Glutamatergic neuron (in vitro differentiated cells): ENCODE measurements at regions not wholly inside any gene's neighbourhood (a gene's known extent, or its start where the extent isn't known, plus 50 kb on each side); places are given as distances from the start of the nearest gene placed in this dataset.
"Not testable (repeated sequence)": the region's sequence is repeated elsewhere in the genome, so short reads cannot be mapped to it uniquely, and the experiment has no call there.

Experiments
- DNase-seq: peaks from one replicate; pipeline ENCODE4 v3.0.0; 2022
- H3K27ac Mint-ChIP-seq: one replicate; pipeline ENCODE4 v1.8.0; 2020; ENCODE audit warnings: mild to moderate bottlenecking, mixed read lengths, inconsistent platforms; ENCODE audit not compliant: unreplicated experiment
- H3K27me3 Mint-ChIP-seq: one replicate; pipeline ENCODE4 v1.8.0; 2020; ENCODE audit warnings: mild to moderate bottlenecking, moderate library complexity, mixed read lengths, inconsistent platforms; ENCODE audit not compliant: unreplicated experiment
- H3K36me3 Mint-ChIP-seq: one replicate; pipeline ENCODE4 v1.8.0; 2020; ENCODE audit warnings: mild to moderate bottlenecking, mixed read lengths, inconsistent platforms; ENCODE audit not compliant: unreplicated experiment
- H3K4me1 Mint-ChIP-seq: one replicate; pipeline ENCODE4 v1.8.0; 2020; ENCODE audit warnings: mild to moderate bottlenecking, low read depth, mixed read lengths, inconsistent platforms; ENCODE audit not compliant: unreplicated experiment
- H3K4me3 Mint-ChIP-seq: one replicate; pipeline ENCODE4 v1.8.0; 2020; ENCODE audit warnings: mild to moderate bottlenecking, mixed read lengths, inconsistent platforms; ENCODE audit not compliant: unreplicated experiment
- H3K9me3 Mint-ChIP-seq: one replicate; pipeline ENCODE4 v1.8.0; 2020; ENCODE audit warnings: mild to moderate bottlenecking, moderate library complexity, mixed read lengths, inconsistent platforms; ENCODE audit not compliant: unreplicated experiment
- CTCF ChIP-seq: fragments of 200-600 bp; sonication (generic); IDR thresholded peaks from one replicate; pipeline ENCODE4 v1.5.0; 2021; ENCODE audit not compliant: partially characterized antibody, unreplicated experiment

- DNase-seq: no peak
- H3K36me3 Mint-ChIP-seq: no peaks in the 10 kb centered on the region
- no peaks in the 10 kb centered on the region for H3K4me1 Mint-ChIP-seq
- H3K27me3 Mint-ChIP-seq: no peaks in the 10 kb centered on the region
- H3K9me3 Mint-ChIP-seq: no peaks in the 10 kb centered on the region
- H3K27ac Mint-ChIP-seq: no peak overlapping the region
- no peak for TF ChIP-seq CTCF
- H3K4me3 Mint-ChIP-seq: no peak overlapping the region
Observed at GRCh38 chrY:8011515-8011914, 1100.0 kb upstream of the AMELY start.

GRCh38 chrY:8004196-8004595 lies 1092.6 kb upstream of the AMELY start:
- no peak for DNase-seq
- Mint-ChIP-seq H3K4me3 (no peak overlapping the region), H3K4me1 (no peaks in the 10 kb centered on the region), H3K36me3 (no peaks in the 10 kb centered on the region), H3K9me3 (no peaks in the 10 kb centered on the region), H3K27me3 (no peaks in the 10 kb centered on the region), H3K27ac (no peak overlapping the region)
- no peak for TF ChIP-seq CTCF

DNA sequence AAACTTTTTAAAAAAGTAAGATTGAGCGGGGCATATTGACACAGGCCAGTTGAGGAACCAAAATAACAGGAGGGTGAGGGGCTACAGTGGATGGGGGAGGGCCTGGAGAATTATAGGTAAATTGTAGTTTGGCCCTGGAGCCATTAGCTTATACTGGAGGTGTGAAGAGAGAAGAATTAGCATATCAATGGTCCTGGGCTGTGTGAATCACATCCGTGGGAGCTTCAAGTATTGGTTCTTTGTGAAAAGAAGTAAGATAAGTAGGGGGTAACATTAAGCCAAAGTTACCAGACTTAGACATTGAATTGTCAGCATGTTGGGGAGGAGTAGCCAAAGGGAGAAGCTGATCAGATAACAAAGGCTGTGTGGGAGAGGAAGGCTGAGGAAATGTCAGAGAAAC lies 1085.2 kb upstream of the AMELY start:
- peaks cover 2% of the 10 kb centered on the region for H3K27me3 Mint-ChIP-seq
- H3K4me3 Mint-ChIP-seq: no peak overlapping the region
- no peak for TF ChIP-seq CTCF
- DNase-seq: no peak
- H3K4me1 Mint-ChIP-seq: no peaks in the 10 kb centered on the region
- no peak overlapping the region for H3K27ac Mint-ChIP-seq
- H3K9me3 Mint-ChIP-seq: no peaks in the 10 kb centered on the region
- H3K36me3 Mint-ChIP-seq: no peaks in the 10 kb centered on the region

DNA sequence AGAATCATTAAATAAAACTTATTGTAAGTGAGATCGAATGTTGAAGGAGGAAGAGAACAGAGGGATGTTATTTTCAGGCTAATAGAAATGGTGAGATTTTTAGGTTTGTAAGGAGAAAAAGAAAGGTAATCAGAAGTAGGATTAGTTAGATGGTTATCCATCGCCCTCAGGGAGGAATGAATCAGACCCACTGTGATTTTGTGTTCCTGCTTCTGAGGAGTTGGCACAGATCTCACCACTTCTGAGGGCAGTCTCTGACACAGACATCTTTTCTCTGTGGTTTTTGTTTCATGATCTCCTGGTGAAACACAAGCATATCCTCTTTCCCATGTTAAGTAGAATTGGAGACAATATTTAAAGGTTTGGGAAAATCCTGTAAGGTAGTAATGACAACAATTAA lies 1083.2 kb upstream of the AMELY start:
- not testable (repeated sequence) for H3K27ac Mint-ChIP-seq, H3K4me3 Mint-ChIP-seq, H3K4me1 Mint-ChIP-seq, DNase-seq, H3K27me3 Mint-ChIP-seq, H3K9me3 Mint-ChIP-seq, H3K36me3 Mint-ChIP-seq

DNA sequence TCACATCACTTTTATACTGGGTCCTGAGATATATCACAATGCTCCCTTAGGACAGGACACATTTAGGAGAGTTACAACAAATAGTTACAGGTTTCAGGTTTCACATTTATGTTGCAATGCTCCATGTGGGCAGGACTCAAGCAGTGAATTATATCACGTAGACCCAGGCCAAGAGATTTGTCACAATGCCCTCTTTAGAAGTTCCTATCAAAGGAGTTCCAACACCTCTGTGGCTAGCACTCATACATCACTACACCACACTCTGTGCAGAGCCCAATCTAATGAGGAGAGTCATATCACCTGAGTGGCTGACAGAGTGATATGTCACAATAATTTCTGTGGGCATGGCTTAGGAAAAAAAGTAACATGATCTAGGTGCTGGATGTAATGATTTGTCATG lies 1068.2 kb upstream of the AMELY start:
- DNase-seq: no peak
- no peaks in the 10 kb centered on the region for H3K9me3 Mint-ChIP-seq
- no peaks in the 10 kb centered on the region for H3K4me1 Mint-ChIP-seq
- H3K4me3 Mint-ChIP-seq: no peak overlapping the region
- H3K36me3 Mint-ChIP-seq: no peaks in the 10 kb centered on the region
- TF ChIP-seq CTCF: no peak
- no peaks in the 10 kb centered on the region for H3K27me3 Mint-ChIP-seq
- no peak overlapping the region for H3K27ac Mint-ChIP-seq

- Mint-ChIP-seq H3K27ac (no peak overlapping the region), H3K9me3 (no peaks in the 10 kb centered on the region), H3K4me1 (no peaks in the 10 kb centered on the region), H3K4me3 (no peak overlapping the region), H3K36me3 (no peaks in the 10 kb centered on the region), H3K27me3 (no peaks in the 10 kb centered on the region)
- no peak for DNase-seq
- TF ChIP-seq CTCF: no peak
Observed at GRCh38 chrY:7977301-7977700, 1065.7 kb upstream of the AMELY start.
